ENCODE measurements at regions not wholly inside any gene's neighbourhood (a gene's known extent, or its start where the extent isn't known, plus 50 kb on each side); places are given as distances from the start of the nearest gene placed in this dataset.
"Not testable (repeated sequence)": the region's sequence is repeated elsewhere in the genome, so short reads cannot be mapped to it uniquely, and the experiment has no call there.

DNA sequence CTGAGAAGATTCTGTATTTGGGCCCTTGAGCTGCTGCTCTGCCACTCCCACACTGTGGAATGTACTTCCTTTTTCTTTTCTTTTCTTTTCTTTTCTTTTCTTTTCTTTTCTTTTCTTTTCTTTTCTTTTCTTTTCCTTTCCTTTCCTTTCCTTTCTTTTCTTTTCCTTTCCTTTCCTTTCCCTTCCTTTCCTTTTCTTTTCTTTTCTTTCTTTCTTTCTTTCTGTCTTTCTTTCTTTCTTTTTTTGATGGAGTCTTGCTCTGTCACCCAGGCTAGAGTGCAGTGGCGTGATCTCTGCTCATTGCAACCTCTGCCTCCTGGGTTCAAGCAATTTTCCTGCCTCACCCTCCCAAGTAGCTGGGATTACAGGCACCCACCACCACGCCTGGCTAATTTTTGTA lies 89.8 kb downstream of the DNAAF6 start:
- not testable (repeated sequence) for DNase-seq

DNA sequence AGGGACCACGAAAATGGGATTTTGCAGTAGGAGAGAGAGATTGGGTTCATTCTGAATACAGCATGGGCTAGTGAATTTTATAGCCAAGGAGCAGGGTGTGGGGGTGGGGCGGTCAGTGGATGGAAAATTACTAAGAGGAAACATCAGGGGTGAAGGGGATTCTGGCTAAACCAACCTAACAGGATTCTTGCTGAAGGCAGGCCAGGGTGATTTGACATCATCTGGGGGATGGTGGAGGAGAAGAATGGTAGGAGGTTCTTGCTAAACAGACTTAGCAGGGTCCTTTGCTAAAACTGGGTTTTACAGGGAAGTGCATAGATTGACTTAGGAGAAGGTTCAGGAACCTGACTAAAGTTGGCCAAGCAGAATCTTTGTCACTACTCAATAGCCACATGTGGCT lies 91.9 kb downstream of the DNAAF6 start:
- DNase-seq: no peak

DNA sequence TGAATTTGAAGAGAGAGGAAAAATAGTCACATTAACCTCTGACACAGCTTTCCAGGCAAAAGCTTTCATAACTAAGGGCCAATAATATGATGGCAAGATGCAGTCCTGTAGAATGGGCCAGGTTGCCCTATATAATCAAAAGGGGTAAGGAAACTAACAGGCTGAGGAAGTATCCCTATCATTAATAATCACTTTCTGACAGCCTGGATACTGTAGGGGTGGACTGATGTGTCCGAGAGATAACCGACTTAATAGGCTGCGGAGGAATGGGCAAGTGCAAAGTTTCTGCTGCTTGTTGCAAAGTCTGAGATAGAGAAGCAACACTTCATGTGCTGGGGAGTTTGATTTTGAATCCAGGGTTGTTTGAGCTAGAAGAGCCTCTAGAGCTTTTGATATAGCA lies 94.8 kb downstream of the DNAAF6 start:
- DNase-seq: no peak

DNA sequence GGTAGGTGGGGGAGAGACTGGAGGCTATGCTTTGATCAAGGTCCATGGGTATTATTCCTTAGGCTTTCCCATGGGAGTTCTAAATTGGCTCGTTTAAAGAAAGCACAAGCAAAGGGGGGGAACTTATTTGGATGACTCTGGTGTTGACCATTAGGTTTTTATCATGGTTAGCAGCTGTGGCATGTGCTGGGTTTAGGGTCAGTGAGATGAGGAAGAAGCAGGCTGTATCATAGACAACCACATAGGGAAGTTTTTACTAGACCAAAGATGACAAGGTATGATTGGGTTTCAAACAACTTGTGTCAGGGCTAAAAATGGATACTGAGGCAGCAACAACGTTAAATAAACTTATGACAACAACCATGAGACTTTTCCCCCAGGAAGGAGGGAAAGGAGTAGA lies 97.7 kb downstream of the DNAAF6 start:
- no peak for DNase-seq

DNA sequence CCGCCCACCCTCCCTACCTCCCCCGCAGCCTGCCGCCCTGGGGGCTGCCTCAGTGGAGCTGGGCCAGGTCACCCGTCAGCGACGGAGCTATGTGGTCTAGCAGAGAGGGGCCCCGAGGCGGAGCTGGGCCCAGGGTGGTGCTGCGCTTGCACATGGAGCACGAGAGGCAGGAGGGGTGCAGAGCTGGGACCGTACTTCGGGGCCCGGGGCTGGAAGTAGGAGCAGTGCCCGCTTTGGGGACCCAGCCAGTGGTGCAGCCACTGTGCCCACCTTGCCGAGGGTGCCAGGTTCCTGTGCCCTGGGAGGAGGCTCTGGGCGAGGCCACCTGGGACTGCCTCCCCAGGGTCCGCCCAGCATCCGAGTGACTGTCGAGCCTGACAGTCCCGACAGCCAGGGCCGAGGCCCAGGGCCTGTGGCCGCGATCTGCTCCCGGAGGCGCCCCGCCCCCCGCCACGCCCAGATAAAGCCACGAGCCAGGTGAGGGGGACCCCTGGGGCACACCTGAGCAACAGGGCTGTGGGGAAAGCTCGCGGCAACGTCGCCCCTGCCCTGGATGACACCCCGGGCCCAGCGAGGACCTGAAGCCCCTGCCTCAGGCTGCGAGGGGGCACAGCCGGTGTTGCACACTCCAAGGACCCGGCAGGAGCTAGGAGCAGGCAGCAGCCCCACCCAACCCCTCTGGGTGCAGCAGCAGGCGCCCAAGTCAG lies 117.5 kb downstream of the DNAAF6 start:
- DNase-seq: no peak

DNA sequence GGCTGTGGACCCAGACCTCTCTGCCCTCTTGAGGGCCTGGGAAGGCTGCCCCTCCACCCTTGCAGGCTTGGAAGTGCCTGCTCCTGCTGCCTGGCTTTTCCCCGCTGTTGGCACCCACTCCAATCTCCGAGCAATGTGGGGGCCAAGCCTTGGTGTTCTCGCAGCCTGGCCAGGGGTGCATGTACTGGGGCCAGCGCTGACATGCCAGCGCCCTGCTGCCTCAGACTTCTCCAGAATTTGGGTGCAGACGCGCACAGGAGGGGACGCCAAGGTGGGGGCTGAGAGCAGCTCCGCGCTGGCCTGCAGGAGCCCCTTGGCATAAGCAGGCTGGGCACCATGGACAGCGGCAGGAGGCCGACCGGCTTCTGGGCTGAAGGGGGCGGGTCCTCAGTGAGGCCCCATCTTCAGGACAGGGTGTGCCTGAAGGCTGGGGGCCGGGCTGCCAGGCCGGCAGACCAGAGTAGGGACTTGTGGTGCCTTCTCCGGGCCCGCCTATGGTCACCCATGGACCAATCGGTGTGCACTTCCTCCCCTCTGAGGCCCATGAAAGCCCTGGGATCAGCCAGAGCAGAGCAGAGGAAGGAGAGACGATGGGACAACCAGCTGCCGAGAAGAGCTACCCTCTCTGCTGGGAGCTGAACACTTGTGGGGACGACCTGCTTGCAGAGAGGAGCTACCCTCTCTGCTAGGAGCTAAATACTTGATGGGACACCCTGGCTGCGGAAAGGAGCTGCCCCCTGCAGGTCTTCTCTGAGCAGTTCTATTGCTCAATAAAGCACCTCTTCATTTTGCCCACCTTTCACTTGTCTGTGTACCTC lies 118.3 kb downstream of the DNAAF6 start:
- DNase-seq: peak; percentile 6

DNA sequence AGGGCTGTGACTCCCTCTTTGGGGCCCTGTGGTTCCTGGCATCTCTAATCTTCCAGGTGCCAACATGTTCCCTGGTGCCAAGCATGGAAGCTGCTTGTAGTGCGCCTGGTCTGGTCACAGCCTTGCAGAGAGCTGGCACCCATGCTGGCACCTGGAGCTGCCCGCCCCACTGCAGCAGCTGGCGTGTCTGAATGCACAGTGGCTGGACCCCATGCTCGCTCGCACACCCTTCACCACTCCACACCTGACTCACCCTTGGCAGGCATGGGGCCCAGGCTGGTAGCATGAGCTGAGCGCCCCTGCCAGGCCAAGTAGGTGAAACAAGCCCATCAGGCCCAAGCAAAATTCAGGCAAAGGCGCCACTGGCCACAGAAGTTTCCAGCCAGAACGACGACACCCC lies 119.1 kb downstream of the DNAAF6 start:
- DNase-seq: no peak

DNA sequence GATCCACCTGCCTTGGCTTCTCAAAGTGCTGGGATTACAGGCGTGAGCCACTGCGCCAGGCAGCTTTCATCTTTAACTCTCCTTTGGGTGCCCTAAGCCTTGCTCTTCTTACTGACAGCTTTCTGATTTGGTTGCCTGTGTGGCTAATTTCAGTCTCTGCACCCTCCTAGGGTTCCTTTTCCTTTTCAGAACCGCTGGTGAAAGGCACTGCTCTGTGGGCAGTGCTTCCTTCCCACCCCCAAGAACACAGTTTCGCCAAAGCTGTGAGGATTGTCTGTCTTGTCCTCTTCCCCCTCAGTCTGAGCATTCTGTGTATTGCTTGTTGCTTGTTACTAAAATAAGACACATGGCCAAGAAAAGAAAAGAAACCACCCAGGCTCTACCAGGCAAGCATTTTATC lies 101.4 kb upstream of the FRMPD3 start:
- DNase-seq: no peak

DNA sequence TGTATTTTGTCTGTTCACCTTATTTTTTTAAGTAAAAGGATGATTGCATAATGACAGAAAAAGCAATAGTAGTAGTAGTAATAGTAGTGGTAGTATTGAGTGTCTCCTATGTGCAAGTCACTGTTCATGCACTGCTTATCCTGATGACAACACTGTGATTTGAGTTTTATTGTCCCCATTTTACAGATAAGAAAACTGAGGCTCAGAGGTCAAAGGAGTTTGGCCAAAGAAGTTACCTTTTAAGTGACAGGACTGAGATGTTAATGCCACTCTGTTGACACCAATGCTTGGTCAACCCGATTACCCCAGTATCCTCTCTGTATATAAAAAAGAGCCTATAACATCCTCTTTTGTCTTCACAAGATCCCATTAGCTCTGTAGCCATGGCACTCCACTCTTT lies 100.5 kb upstream of the FRMPD3 start:
- DNase-seq: no peak

DNA sequence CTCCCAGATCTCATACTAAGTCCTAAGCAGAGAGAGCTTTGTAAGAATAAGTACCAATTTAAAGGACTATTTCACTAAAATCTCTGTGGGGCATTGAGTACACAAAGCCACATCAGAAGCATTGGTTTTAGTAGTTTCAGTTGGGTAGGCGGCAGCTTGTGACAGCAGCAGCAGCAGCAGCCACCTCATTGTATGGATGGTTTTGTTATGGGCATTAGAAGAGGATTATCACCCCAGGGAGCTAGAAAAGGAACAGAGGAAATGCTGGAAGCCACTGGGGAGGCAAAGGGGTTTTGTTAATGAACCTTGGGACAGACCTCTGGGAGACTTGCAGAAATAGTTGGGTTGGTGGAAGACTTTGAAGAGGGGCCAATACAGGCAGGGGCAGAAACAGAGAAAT lies 93.9 kb upstream of the FRMPD3 start:
- no peak for DNase-seq

DNA sequence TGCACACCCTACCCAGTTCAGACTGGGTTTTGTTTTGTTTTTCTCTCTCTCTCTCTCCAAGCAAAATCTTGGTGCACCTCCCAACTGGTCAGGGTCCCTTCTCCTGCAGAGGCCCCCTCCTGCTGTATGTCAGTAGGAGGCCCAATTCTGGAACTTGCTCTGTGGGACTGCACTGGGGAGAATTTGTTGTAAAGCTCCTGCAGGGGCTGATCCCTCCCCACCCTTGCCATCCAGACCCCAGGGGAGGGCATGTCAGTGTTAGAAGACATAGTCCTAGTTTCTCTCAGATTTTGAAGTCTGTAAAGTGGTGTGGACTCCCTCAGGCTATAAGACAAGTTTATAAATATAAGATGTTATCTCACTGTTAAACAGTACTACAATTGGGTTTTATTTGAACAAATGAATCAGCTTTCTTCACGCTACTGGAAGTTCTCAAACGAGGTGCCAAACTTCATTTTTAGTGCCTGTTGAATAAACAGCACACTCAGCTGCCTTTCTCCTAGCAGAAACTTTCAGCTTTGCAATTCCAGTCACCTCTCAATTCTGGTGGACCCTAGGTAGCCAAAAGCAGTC lies 88.6 kb upstream of the FRMPD3 start:
- no peak for DNase-seq

DNA sequence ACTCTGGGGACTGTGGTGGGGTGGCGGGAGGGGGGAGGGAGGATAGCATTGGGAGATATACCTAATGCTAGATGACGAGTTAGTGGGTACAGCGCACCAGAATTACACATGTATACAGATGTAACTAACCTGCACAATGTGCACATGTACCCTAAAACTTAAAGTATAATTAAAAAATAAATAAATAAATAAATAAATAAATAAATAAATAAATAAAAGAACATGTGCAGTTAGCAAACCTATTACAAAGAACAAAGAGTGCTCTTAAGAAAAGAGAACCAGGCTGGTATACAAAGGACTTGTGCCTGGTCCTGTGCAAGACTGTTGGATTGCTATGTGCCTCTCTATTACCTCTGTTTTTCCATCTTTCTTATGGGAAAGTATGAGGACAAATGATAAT lies 79.3 kb upstream of the FRMPD3 start:
- DNase-seq: not testable (repeated sequence)

DNA sequence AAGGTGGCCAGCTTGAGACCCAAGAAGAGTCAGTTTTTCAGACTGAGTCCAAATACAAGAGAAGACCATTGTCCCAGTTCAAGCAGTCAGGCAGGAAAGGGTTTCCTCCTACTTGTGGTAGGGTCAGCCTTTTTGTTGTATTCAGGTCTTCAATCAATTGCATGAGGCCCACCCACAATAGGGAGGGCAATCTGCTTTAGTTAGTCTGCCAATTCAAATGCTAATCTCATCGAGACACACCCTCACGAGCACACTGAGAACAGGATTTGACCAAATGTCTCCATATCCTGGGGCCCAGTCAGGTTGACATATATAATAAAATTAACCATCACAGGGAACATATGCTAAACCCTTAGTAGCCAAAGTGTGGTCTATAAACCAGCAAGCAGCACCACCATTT lies 75.3 kb upstream of the FRMPD3 start:
- DNase-seq: no peak

DNA sequence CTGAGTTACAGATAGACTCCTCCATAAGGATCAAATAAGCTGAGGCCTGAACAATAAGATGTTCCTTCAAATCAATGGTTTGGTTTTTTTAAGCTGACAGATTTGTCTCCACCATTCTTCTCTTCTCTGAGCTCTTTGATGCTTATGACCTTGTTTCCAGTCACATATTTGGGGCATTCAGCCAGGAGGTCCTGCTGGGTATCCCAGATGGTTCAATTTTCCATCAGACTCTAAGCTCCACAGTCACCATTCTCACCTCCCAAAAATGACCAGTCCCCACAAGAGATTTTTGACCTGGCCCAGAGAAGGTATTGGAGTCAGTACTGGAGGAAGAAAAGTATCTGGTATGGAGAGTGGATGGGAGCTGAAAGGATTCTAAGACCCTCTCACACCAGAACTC lies 74.6 kb upstream of the FRMPD3 start:
- DNase-seq: no peak

DNA sequence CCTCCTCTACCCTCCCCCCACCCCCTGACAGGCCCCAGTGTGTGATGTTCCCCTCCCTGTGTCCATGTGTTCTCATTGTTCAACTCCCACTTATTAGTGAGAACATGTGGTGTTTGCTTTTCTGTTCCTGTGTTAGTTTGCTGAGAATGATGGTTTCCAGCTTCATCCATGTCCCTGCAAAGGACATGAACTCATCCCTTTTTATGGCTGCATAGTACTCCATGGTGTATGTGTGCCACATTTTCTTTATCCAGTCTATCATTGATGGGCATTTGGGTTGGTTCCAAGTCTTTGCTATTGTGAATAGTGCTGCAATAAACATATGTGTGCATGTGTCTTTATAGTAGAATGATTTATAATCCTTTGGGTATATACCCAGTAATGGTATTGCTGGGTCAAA lies 73.3 kb upstream of the FRMPD3 start:
- DNase-seq: not testable (repeated sequence)

DNA sequence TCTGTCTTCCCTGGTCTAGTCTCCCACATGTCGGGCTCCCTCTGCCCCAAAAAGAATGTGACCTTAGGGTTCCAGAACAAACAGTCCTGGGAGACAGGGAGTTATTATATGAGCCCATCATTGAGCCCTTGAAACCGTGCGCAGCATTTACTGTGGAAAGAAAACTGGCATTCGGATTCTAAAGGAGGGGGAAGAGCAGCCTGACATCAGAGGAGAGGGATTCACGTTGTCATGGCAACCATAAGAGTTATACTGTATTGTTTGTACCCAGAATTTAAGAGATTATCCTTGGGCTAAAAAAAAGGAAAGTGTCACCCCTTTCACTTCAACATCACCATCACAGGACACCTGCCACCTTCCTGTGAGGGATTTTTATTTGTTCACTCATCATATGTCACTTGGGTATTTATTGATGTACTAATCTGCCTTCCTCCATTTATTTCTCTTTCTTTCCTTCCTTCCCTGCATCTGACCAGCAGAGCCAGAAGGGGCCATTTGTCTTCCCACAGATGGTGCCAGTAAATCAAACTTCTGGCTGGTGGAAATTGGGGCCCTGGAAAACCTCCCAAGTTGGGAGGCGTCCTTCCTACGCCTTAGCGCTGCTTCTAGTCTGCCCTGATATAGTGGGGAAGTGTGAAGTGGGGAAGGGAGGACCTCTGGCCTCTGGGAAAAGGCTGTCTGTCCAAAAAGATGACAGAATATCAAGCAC lies 64.9 kb upstream of the FRMPD3 start:
- no peak for DNase-seq

DNA sequence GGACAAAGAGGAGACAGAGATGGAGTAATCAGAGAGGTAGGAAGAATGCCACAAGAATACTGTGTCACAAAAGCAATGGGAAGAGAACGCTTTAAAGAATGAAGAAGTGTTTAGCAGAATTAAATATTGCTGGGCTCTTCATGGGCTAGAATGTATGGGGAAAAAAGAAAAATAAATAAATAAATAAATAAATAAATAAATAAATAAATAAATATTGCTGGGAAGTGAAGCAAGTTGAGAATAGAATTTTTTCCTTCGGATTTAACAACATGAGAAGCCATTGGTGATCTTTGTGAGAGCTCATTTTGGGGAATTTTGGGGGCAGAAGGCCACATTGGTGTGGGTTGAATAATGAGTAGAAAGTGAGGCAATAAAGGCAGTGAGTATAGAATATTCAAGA lies 59.7 kb upstream of the FRMPD3 start:
- DNase-seq: no peak

DNA sequence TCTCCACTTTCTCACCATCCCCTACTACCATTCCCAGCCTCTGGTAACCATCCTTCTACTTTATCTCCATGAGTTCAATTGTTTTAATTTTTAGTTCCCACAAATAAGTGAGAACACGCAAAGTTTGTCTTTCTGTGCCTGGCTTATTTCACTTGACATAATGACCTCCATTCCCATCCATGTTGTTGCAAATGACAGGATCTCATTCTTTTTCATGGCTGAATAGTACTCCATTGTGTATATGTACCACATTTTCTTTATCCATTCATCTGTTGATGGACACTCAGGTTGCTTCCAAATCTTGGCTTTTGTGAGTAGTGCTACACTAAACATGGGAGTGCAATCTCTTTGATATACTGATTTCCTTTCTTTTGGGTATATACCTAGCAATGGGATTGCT lies 55.8 kb upstream of the FRMPD3 start:
- not testable (repeated sequence) for DNase-seq

DNA sequence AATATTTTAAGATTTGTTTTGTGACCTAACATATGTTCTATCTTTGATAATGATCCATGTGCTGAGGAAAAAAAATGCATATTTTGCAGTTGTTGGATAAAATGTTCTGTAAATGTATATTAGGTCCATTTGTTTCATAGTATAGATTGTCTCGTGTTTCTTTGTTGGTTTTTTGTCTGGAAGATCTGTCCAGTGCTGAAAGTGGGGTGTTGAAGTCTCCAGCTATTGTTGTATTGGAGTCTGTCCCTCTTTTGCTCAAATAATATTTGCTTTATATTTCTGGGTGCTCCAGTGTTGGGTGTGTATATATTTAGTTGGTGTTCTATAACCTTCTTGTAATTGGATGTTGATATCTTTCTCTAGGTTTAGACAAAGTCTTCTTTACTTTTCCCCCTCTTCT lies 53.2 kb upstream of the FRMPD3 start:
- no peak for DNase-seq

DNA sequence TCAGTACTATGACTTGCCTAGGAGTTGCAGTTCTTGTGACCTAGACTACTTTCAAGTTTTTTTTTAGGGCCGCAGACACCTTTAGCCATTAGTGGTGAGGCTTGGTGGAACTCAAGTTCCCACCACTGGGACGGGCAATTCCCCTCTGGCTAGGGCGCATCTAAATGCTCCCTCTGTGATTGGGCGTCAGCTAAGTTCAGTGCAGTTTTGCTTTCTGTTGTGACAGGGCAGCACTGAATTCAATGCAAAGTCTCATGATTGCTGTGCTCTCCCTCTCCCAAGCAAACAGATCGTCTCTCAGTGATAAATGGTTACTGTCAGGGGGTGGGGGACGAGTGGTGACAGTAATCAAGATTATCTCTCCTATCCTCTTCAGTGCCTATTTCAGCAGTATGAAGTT lies 52.7 kb upstream of the FRMPD3 start:
- no peak for DNase-seq

DNA sequence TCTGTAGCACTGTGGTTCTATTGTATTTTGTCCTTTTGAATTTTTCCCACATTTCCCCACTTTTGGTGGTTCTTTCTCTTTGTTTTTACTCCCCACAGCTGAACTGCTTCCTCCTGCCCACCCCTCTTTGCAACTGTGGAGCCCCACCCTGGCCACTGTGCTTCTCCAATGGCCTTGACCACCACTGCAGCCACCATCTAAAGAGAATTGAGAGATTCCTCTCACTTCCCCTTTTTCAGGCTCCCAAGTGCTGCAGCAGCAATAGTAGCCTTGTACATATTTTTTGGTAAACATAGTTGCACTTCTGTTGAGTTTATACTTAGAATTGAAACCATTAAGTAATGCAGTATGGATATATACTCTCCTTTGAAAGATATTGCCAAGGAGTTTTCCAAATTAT lies 51.3 kb upstream of the FRMPD3 start:
- no peak for DNase-seq
